ENCODE measurements at regions not wholly inside any gene's neighbourhood (a gene's known extent, or its start where the extent isn't known, plus 50 kb on each side); places are given as distances from the start of the nearest gene placed in this dataset.

DNA sequence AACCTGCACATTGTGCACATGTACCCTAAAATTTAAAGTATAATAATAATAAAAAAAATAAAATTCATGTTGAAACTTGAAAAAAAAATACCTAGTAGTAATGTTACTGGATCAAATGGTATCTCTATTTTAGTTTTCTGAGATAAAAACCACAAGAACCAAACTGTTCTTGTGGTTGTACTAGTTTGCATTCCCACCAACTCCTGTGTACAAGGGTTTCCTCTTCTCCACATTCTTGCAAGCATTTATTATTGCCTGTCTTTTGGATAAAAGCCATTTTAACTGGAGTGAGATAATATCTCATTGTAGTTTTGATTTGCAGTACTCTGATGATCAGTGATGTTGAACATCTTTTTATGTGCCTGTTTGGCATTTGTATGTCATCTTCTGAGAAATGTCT, 177.7 kb downstream of the KIF20B start:
- TF ChIP-seq, protein P1, sequence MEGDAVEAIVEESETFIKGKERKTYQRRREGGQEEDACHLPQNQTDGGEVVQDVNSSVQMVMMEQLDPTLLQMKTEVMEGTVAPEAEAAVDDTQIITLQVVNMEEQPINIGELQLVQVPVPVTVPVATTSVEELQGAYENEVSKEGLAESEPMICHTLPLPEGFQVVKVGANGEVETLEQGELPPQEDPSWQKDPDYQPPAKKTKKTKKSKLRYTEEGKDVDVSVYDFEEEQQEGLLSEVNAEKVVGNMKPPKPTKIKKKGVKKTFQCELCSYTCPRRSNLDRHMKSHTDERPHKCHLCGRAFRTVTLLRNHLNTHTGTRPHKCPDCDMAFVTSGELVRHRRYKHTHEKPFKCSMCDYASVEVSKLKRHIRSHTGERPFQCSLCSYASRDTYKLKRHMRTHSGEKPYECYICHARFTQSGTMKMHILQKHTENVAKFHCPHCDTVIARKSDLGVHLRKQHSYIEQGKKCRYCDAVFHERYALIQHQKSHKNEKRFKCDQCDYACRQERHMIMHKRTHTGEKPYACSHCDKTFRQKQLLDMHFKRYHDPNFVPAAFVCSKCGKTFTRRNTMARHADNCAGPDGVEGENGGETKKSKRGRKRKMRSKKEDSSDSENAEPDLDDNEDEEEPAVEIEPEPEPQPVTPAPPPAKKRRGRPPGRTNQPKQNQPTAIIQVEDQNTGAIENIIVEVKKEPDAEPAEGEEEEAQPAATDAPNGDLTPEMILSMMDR (IDR thresholded peaks at IDR 0.05; ENCODE audit: insufficient read depth, low read length, poor library complexity, severe bottlenecking): no peak
- no peak for TF ChIP-seq EZH2phosphoT487 (conservative IDR thresholded peaks at IDR 0.05; ENCODE audit: low read length)

Measured in SU-DHL-6 (cell line).